ENCODE measurements at regions not wholly inside any gene's neighbourhood (a gene's known extent, or its start where the extent isn't known, plus 50 kb on each side); places are given as distances from the start of the nearest gene placed in this dataset.

DNA sequence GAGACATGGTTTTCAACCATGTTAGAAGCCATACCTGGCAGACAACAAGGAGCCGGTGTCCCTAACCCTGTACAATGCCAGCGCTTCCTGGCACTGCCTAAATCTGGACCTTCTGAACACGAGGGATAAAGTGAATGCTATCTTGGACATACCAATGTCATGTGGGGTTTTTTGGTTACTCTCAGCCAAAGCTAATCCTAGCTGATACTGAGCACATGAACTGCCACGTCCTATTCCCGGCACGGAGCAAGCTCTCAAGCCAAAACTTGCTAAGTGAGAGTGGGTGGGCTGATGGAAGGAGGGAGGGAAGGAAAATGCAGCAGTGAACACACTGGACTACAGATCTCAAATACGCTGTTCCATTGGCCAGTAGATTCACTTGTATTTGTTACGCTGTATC lies 226.1 kb downstream of the BCOR start:
- no peak for TF ChIP-seq EZH2 (IDR thresholded peaks at IDR 0.05; ENCODE audit: low read length)
- no peak for TF ChIP-seq CTCF (optimal IDR thresholded peaks at IDR 0.05 in 1 of 3, IDR thresholded peaks at IDR 0.05 in 1 of 3, conservative IDR thresholded peaks at IDR 0.05 in 1 of 3; ENCODE audit: extremely low read depth in 1 of 3, insufficient read depth in 2 of 3, low read length in 3 of 3)
- FAIRE-seq, result no peak
- Histone ChIP-seq H3K9me1 (ENCODE audit: control insufficient read depth, extremely low read depth, insufficient read depth, low read length) (no peaks in the 10 kb centered on the region), H3K9ac (ENCODE audit: control insufficient read depth, extremely low read depth, insufficient read depth, low read length) (no peak overlapping the region), H3K27ac (ENCODE audit: control insufficient read depth, insufficient read depth, low read length) (no peak overlapping the region), H3K9me3 (ENCODE audit: control insufficient read depth, low read depth, low read length) (no peaks in the 10 kb centered on the region), H3K27me3 (ENCODE audit: control insufficient read depth, extremely low read depth, insufficient read depth, low read length) (no peaks in the 10 kb centered on the region), H3K79me2 (ENCODE audit: control insufficient read depth, insufficient read depth, low read length) (no peaks in the 10 kb centered on the region), H3K36me3 (ENCODE audit: control insufficient read depth in 2 of 2, extremely low read depth in 1 of 2, insufficient read depth in 2 of 2, low read length in 2 of 2) (no peaks in the 10 kb centered on the region), H3K4me3 (ENCODE audit: control insufficient read depth in 2 of 3, extremely low read depth in 1 of 3, insufficient read depth in 2 of 3, low read depth in 1 of 3, low read length in 3 of 3) (no peak overlapping the region), H2AFZ (ENCODE audit: control insufficient read depth, low read length) (no peak overlapping the region), H3K4me1 (ENCODE audit: control insufficient read depth, extremely low read depth, insufficient read depth, low read length) (peaks cover 32% of the 10 kb centered on the region), H3K4me2 (ENCODE audit: control insufficient read depth, extremely low read depth, insufficient read depth, low read depth, low read length) (no peak overlapping the region), H4K20me1 (ENCODE audit: control insufficient read depth, extremely low read depth, insufficient read depth, low read length) (no peaks in the 10 kb centered on the region)
- dilution Hi-C loops (cut with MboI; ENCODE audit: extremely low pct_ligation_motif_present, low sequenced_read_pairs), result no loop called here
- no peak for DNase-seq (ENCODE audit: low read depth, low spot score)

DNA sequence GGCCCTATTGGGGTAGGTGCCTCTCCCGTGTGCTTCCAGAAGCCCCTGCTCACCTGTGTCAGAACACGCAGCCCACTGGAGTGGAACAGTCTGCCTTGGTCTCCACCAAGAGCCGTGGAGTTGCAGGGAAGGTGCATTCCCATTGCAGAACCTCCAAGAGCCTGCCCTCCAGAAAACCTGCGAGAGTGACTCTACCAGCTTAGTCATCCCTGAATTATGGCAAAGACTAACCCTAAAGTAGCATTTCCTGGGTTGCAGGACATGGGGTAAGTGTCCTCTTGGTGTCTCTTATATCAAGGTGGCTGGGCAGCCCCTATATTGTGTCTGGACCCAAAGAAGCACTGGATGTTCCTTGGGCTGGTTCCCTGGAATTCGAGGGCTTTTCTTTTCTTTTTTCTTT lies 224.6 kb downstream of the BCOR start:
- Histone ChIP-seq H3K27ac (ENCODE audit: control insufficient read depth, insufficient read depth, low read length) (no peak overlapping the region), H2AFZ (ENCODE audit: control insufficient read depth, low read length) (no peak overlapping the region), H4K20me1 (ENCODE audit: control insufficient read depth, extremely low read depth, insufficient read depth, low read length) (no peaks in the 10 kb centered on the region), H3K4me3 (ENCODE audit: control insufficient read depth in 2 of 3, extremely low read depth in 1 of 3, insufficient read depth in 2 of 3, low read depth in 1 of 3, low read length in 3 of 3) (no peak overlapping the region), H3K9ac (ENCODE audit: control insufficient read depth, extremely low read depth, insufficient read depth, low read length) (no peak overlapping the region), H3K36me3 (ENCODE audit: control insufficient read depth in 2 of 2, extremely low read depth in 1 of 2, insufficient read depth in 2 of 2, low read length in 2 of 2) (no peaks in the 10 kb centered on the region), H3K4me2 (ENCODE audit: control insufficient read depth, extremely low read depth, insufficient read depth, low read depth, low read length) (no peak overlapping the region), H3K9me1 (ENCODE audit: control insufficient read depth, extremely low read depth, insufficient read depth, low read length) (no peaks in the 10 kb centered on the region), H3K79me2 (ENCODE audit: control insufficient read depth, insufficient read depth, low read length) (no peaks in the 10 kb centered on the region), H3K4me1 (ENCODE audit: control insufficient read depth, extremely low read depth, insufficient read depth, low read length) (peaks cover 32% of the 10 kb centered on the region), H3K27me3 (ENCODE audit: control insufficient read depth, extremely low read depth, insufficient read depth, low read length) (no peaks in the 10 kb centered on the region), H3K9me3 (ENCODE audit: control insufficient read depth, low read depth, low read length) (no peaks in the 10 kb centered on the region)
- FAIRE-seq, result no peak
- dilution Hi-C loops (cut with MboI; ENCODE audit: extremely low pct_ligation_motif_present, low sequenced_read_pairs), result no loop called here
- DNase-seq (ENCODE audit: low read depth, low spot score), result no peak
- TF ChIP-seq CTCF (optimal IDR thresholded peaks at IDR 0.05 in 1 of 3, IDR thresholded peaks at IDR 0.05 in 1 of 3, conservative IDR thresholded peaks at IDR 0.05 in 1 of 3; ENCODE audit: extremely low read depth in 1 of 3, insufficient read depth in 2 of 3, low read length in 3 of 3) (no peak), EZH2 (IDR thresholded peaks at IDR 0.05; ENCODE audit: low read length) (no peak)

Measured in keratinocyte (primary cell).